Testis (tissue), 2 donors: ENCODE measurements at regions not wholly inside any gene's neighbourhood (a gene's known extent, or its start where the extent isn't known, plus 50 kb on each side); places are given as distances from the start of the nearest gene placed in this dataset.

Experiments used
- POLR2A ChIP-seq: fragments of 450-650 bp; IDR thresholded peaks from one replicate; pipeline ENCODE4 v1.6.1; 2017; ENCODE audit warnings: antibody characterized with exemption, mild to moderate bottlenecking, moderate library complexity
- TF ChIP-seq, protein P1 (sequence below), 3 experiments: fragments of 450-650 bp in 2 of 3; fragments of 200-600 bp in 1 of 3; sonication (generic) in 1 of 3; IDR thresholded peaks; one replicate each; pipeline ENCODE4 v1.5.1; 2016 to 2019; ENCODE audit warnings: antibody characterized with exemption in 3 of 3, mild to moderate bottlenecking in 2 of 3, moderate library complexity in 1 of 3

DNA sequence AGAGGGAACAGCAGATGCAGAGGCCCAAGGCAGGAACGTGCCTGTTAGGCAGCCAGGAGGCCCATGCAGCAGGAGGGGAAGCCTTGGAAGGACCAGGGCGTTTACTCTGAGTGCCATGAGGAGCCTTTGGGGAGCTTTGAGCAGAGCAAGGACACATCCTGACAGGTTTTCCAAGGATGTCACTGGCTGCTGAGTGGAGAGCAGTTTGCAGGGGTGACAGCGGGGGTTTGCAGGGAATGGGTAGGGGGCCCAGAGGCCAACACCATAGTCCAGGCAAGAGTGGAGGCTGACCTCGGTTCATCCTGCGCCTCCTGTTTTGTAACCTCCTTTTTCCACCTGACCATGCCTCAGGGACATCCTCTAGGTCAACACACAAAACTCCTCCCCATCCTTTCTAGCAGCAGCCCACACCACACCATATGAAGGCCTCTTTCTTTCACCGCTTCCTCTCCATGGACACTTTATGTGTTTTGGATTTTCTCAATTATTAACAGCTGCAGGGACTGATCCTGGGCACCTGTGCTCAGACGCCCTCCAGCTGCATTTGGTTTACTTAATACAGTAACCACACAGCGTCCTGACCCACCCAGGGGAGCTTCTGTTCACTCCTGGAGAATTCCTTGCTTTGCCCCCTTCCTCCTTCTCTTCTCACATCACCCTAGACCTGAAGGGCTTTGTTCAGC is 528.5 kb downstream of the MATN1 start:
- no peak for TF ChIP-seq POLR2A
- TF ChIP-seq, protein P1, sequence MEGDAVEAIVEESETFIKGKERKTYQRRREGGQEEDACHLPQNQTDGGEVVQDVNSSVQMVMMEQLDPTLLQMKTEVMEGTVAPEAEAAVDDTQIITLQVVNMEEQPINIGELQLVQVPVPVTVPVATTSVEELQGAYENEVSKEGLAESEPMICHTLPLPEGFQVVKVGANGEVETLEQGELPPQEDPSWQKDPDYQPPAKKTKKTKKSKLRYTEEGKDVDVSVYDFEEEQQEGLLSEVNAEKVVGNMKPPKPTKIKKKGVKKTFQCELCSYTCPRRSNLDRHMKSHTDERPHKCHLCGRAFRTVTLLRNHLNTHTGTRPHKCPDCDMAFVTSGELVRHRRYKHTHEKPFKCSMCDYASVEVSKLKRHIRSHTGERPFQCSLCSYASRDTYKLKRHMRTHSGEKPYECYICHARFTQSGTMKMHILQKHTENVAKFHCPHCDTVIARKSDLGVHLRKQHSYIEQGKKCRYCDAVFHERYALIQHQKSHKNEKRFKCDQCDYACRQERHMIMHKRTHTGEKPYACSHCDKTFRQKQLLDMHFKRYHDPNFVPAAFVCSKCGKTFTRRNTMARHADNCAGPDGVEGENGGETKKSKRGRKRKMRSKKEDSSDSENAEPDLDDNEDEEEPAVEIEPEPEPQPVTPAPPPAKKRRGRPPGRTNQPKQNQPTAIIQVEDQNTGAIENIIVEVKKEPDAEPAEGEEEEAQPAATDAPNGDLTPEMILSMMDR (IDR thresholded peaks at IDR 0.05), result no peak
